Right lobe of liver (tissue), 4 donors: ENCODE measurements at regions not wholly inside any gene's neighbourhood (a gene's known extent, or its start where the extent isn't known, plus 50 kb on each side); places are given as distances from the start of the nearest gene placed in this dataset.

Experiments
- CTCF ChIP-seq, 4 donors: fragments of 200-600 bp in 3 of 4; fragments of 450-650 bp in 1 of 4; IDR thresholded peaks; one replicate each; pipeline versions ENCODE4 v1.5.1 to v1.8.0; 2016 to 2022; ENCODE audit warnings: antibody characterized with exemption in 4 of 4, mild to moderate bottlenecking in 2 of 4
- POLR2A ChIP-seq: fragments of 450-650 bp; IDR thresholded peaks from one replicate; pipeline ENCODE4 v1.6.1; 2017; ENCODE audit warnings: antibody characterized with exemption, mild to moderate bottlenecking
- donor health status: DM: no; HTN: no; CAD: no.
- donor health status: DM: no; HTN: no; CAD: no.
- donor health status: DM: no; HTN: yes; CAD: no.

- no peak for TF ChIP-seq CTCF (IDR thresholded peaks at IDR 0.05)
- no peak for TF ChIP-seq POLR2A
These were observed 86.3 kb upstream of the FAM136A start for GRCh38 chr2:70388128-70388527.
